RWPE2 (cell line): ENCODE measurements at regions not wholly inside any gene's neighbourhood (a gene's known extent, or its start where the extent isn't known, plus 50 kb on each side); places are given as distances from the start of the nearest gene placed in this dataset.

Experiments used
- ATAC-seq: fragments of 200-7000 bp; cut with Tn5 transposase; 3 replicates; pipeline ENCODE4 v1.9.1; 2021; ENCODE audit warnings: low read depth
- DNase-seq: peaks from one replicate; pipeline ENCODE4 v3.0.0-alpha.2; 2020; ENCODE audit warnings: low spot score
- H3K27ac ChIP-seq: fragments of 450-650 bp; 2 replicates; pipeline ENCODE4 v1.5.1; 2017; ENCODE audit warnings: mild to moderate bottlenecking; ENCODE audit not compliant: poor library complexity, severe bottlenecking
- H3K27me3 ChIP-seq: fragments of 250-450 bp; sonication (Bioruptor Pico); 2 replicates; pipeline ENCODE4 v1.5.1; 2021; ENCODE audit warnings: mild to moderate bottlenecking, moderate library complexity; ENCODE audit not compliant: insufficient read depth, poor library complexity, severe bottlenecking
- H3K36me3 ChIP-seq: fragments of 250-450 bp; sonication (Bioruptor Pico); 2 replicates; pipeline ENCODE4 v1.5.1; 2020; ENCODE audit warnings: low read depth, mild to moderate bottlenecking, moderate library complexity
- H3K4me1 ChIP-seq: fragments of 250-450 bp; sonication (Bioruptor Pico); 2 replicates; pipeline ENCODE4 v1.5.1; 2021; ENCODE audit warnings: mild to moderate bottlenecking, moderate library complexity; ENCODE audit not compliant: insufficient read depth, poor library complexity, severe bottlenecking
- H3K4me3 ChIP-seq: fragments of 250-450 bp; sonication (Bioruptor Pico); 2 replicates; pipeline ENCODE4 v1.5.1; 2021; ENCODE audit warnings: mild to moderate bottlenecking, moderate library complexity; ENCODE audit not compliant: severe bottlenecking
- H3K9me3 ChIP-seq: fragments of 250-450 bp; sonication (Bioruptor Pico); 2 replicates; pipeline ENCODE4 v1.5.1; 2021; ENCODE audit warnings: mild to moderate bottlenecking, moderate library complexity; ENCODE audit not compliant: severe bottlenecking
- TF ChIP-seq, protein P1 (sequence below): fragments of 450-650 bp; IDR thresholded peaks from one replicate; pipeline ENCODE4 v1.5.1; 2017; ENCODE audit warnings: mild to moderate bottlenecking, moderate library complexity; ENCODE audit not compliant: poor library complexity, severe bottlenecking

DNA sequence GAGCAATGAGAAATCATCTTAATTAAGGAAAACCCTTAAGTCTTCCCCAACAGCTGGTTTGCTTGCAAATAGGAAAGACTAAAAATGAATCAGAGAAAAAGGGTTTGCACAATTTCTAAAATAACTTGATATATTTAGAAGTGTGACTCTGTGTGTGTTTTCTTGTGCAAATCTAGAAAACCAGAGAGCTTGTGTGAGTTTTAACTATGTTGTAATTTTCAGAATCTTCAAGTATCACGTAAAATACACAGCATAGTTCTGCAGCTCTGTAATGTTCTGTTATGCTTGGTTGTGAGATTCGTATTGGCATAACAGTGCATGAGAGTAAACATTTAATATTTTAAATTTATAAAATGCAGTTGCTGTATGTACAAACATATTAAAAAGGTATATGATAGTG is 74.7 kb upstream of the GAP43 start:
- no peak for ATAC-seq
- H3K9me3 ChIP-seq, result no peaks in the 10 kb centered on the region
- no peak overlapping the region for H3K4me3 ChIP-seq
- H3K4me1 ChIP-seq, result no peaks in the 10 kb centered on the region
- H3K27ac ChIP-seq, result no peak overlapping the region
- no peaks in the 10 kb centered on the region for H3K27me3 ChIP-seq
- TF ChIP-seq, protein P1, sequence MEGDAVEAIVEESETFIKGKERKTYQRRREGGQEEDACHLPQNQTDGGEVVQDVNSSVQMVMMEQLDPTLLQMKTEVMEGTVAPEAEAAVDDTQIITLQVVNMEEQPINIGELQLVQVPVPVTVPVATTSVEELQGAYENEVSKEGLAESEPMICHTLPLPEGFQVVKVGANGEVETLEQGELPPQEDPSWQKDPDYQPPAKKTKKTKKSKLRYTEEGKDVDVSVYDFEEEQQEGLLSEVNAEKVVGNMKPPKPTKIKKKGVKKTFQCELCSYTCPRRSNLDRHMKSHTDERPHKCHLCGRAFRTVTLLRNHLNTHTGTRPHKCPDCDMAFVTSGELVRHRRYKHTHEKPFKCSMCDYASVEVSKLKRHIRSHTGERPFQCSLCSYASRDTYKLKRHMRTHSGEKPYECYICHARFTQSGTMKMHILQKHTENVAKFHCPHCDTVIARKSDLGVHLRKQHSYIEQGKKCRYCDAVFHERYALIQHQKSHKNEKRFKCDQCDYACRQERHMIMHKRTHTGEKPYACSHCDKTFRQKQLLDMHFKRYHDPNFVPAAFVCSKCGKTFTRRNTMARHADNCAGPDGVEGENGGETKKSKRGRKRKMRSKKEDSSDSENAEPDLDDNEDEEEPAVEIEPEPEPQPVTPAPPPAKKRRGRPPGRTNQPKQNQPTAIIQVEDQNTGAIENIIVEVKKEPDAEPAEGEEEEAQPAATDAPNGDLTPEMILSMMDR, result no peak
- DNase-seq, result no peak
- no peaks in the 10 kb centered on the region for H3K36me3 ChIP-seq

DNA sequence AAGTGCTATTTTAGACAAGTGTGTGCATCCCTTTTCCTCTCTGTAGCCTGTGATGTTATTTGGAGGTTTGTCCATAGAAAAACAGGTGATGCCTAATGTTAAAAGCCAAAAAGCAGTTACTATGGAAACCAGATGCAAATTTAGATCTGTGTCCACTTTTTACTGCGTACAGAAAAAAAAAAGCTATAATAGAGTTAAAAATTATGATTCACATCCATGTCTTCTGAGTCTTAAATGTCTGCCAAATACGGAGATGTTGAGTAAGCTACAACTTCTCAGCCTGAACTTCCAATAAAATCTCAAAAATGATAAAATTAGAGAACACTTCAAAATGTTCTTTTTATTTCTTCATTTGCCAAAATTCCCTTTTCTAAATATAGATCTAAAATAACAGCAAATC is 74.2 kb upstream of the GAP43 start:
- DNase-seq (no peak), ATAC-seq (no peak)
- no peaks in the 10 kb centered on the region for H3K9me3 ChIP-seq
- H3K4me3 ChIP-seq, result no peak overlapping the region
- H3K27me3 ChIP-seq, result no peaks in the 10 kb centered on the region
- H3K36me3 ChIP-seq, result no peaks in the 10 kb centered on the region
- H3K27ac ChIP-seq, result no peak overlapping the region
- no peaks in the 10 kb centered on the region for H3K4me1 ChIP-seq
- TF ChIP-seq, protein P1, result no peak

DNA sequence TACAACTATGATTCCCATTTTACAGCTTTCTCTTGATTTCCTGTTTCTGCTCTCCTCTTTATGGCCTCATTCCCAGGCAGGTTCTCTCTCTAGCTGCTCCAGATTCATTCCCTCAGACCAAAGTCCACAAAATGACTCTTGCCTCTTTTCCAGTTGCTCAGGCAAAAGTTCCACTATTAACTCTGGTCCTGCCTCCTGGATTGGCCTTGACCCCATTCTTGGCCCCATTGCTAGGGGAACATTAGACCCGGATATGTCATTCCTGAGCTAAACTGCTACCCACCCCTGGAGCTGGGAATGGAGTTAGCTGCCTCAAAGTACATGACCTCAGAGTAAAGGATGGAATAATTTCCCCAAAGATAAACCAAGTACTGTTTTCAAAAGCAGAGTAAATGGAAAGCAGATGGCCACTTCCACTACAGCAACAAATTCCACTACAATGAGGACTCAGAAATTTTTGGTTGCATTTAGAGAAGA is 73.0 kb upstream of the GAP43 start:
- Histone ChIP-seq H3K36me3 (no peaks in the 10 kb centered on the region), H3K27ac (no peak overlapping the region), H3K9me3 (no peaks in the 10 kb centered on the region), H3K4me1 (no peaks in the 10 kb centered on the region), H3K4me3 (no peak overlapping the region), H3K27me3 (no peaks in the 10 kb centered on the region)
- no peak for ATAC-seq
- no peak for DNase-seq
- TF ChIP-seq, protein P1, result no peak

DNA sequence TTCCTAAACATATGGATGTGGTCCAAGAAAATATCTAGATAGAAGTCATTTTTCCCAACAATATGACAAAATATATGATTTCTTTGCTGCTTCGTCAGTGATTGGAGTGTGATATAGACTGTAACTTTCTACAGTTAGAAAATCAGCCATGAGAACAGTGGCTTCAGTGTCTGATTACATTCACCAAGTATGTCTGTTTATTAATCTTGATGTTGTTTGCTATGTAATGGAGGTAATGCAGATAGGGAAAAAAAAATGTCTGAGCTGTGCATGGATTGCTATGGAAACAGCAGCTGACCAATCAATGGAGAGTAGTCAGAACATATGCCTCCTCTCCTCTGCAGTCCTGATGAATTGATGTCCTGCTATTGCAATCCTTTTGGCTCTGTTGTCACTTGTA is 72.3 kb upstream of the GAP43 start:
- no peaks in the 10 kb centered on the region for H3K27me3 ChIP-seq
- TF ChIP-seq, protein P1, result no peak
- H3K36me3 ChIP-seq, result no peaks in the 10 kb centered on the region
- no peak for DNase-seq
- no peak overlapping the region for H3K27ac ChIP-seq
- ATAC-seq, result no peak
- no peaks in the 10 kb centered on the region for H3K4me1 ChIP-seq
- H3K9me3 ChIP-seq, result no peaks in the 10 kb centered on the region
- no peak overlapping the region for H3K4me3 ChIP-seq

DNA sequence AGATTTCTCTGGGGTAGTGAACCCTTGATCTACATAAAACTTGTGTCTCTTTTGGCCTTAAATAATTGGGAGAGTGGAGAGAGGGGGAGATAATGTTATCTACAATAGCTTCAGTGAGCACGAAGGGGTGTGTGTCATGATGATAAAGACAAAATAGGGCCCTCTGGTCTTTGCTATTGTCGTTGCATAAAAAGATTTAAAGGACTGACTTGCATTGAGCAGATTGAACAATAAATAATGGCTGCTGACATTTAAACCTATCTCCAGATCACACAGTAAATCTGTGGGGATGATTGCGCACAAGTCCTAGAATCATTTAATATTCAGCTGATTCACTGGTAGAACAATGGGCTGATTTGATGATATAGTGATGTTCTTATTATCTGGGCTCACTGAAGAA is 71.3 kb upstream of the GAP43 start:
- Histone ChIP-seq H3K27ac (no peak overlapping the region), H3K4me3 (no peak overlapping the region), H3K36me3 (no peaks in the 10 kb centered on the region), H3K9me3 (no peaks in the 10 kb centered on the region), H3K4me1 (no peaks in the 10 kb centered on the region), H3K27me3 (peaks cover 6% of the 10 kb centered on the region)
- ATAC-seq (no peak), DNase-seq (no peak)
- TF ChIP-seq, protein P1, result no peak
